ENCODE measurements at regions not wholly inside any gene's neighbourhood (a gene's known extent, or its start where the extent isn't known, plus 50 kb on each side); places are given as distances from the start of the nearest gene placed in this dataset.

- CTCF ChIA-PET, result no interaction called here
- intact Hi-C loops (cut with micrococcal nuclease), result no loop called here
- H3K36me3 Mint-ChIP-seq (ENCODE audit: insufficient read depth, unreplicated experiment), result peaks cover 5% of the 10 kb centered on the region
- H3K4me1 Mint-ChIP-seq (ENCODE audit: insufficient read depth, unreplicated experiment), result no peaks in the 10 kb centered on the region
- no peak overlapping the region for H3K4me3 Mint-ChIP-seq (ENCODE audit: unreplicated experiment)
- TF ChIP-seq, protein P1, sequence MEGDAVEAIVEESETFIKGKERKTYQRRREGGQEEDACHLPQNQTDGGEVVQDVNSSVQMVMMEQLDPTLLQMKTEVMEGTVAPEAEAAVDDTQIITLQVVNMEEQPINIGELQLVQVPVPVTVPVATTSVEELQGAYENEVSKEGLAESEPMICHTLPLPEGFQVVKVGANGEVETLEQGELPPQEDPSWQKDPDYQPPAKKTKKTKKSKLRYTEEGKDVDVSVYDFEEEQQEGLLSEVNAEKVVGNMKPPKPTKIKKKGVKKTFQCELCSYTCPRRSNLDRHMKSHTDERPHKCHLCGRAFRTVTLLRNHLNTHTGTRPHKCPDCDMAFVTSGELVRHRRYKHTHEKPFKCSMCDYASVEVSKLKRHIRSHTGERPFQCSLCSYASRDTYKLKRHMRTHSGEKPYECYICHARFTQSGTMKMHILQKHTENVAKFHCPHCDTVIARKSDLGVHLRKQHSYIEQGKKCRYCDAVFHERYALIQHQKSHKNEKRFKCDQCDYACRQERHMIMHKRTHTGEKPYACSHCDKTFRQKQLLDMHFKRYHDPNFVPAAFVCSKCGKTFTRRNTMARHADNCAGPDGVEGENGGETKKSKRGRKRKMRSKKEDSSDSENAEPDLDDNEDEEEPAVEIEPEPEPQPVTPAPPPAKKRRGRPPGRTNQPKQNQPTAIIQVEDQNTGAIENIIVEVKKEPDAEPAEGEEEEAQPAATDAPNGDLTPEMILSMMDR (IDR thresholded peaks at IDR 0.05; ENCODE audit: unreplicated experiment), result no peak
- no peak for DNase-seq (ENCODE audit: unreplicated experiment)
- BruUV-seq (replicated peaks), result no TSS peak
- H3K27ac Mint-ChIP-seq (ENCODE audit: low read depth, unreplicated experiment), result no peak overlapping the region
- H3K27me3 Mint-ChIP-seq (ENCODE audit: insufficient read depth, unreplicated experiment), result no peaks in the 10 kb centered on the region
- H3K9me3 Mint-ChIP-seq (ENCODE audit: unreplicated experiment), result peaks cover 13% of the 10 kb centered on the region
- POLR2A ChIA-PET, result no interaction called here
Measured at GRCh38 chr2:139969323-139969722, 1189.1 kb upstream of the NXPH2 start.

DNA sequence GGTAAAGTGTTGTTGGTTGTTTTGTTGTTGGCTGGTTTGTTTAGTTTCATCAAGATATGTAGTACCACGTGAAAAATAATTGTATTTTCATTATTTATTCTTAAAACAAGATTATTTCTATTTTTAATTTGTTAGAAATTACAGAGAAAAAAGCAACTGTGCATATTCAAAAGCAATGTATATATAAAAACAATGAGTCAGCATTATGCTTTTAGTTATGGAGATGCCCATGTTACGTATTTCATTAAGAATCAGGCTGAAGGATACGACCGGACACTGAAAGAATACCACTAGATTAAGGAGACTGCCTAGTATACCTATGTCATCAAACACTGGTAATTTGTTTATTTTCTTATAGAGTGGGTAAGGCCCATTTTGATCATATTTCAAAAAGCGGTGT lies 1188.4 kb upstream of the NXPH2 start:
- Mint-ChIP-seq H3K27ac (ENCODE audit: low read depth, unreplicated experiment) (no peak overlapping the region), H3K36me3 (ENCODE audit: insufficient read depth, unreplicated experiment) (peaks cover 11% of the 10 kb centered on the region), H3K4me1 (ENCODE audit: insufficient read depth, unreplicated experiment) (no peaks in the 10 kb centered on the region), H3K27me3 (ENCODE audit: insufficient read depth, unreplicated experiment) (no peaks in the 10 kb centered on the region), H3K9me3 (ENCODE audit: unreplicated experiment) (peaks cover 6% of the 10 kb centered on the region), H3K4me3 (ENCODE audit: unreplicated experiment) (no peak overlapping the region)
- TF ChIP-seq, protein P1 (IDR thresholded peaks at IDR 0.05; ENCODE audit: unreplicated experiment), result no peak
- DNase-seq (ENCODE audit: unreplicated experiment), result no peak
- ChIA-PET POLR2A (no interaction called here), CTCF (no interaction called here)
- BruUV-seq (replicated peaks), result no TSS peak
- intact Hi-C loops (cut with micrococcal nuclease), result no loop called here

- ChIA-PET CTCF (no interaction called here), POLR2A (no interaction called here)
- intact Hi-C loops (cut with micrococcal nuclease), result no loop called here
- H3K4me3 Mint-ChIP-seq (ENCODE audit: unreplicated experiment), result no peak overlapping the region
- DNase-seq (ENCODE audit: unreplicated experiment), result no peak
- TF ChIP-seq, protein P1 (IDR thresholded peaks at IDR 0.05; ENCODE audit: unreplicated experiment), result no peak
- H3K4me1 Mint-ChIP-seq (ENCODE audit: insufficient read depth, unreplicated experiment), result no peaks in the 10 kb centered on the region
- H3K36me3 Mint-ChIP-seq (ENCODE audit: insufficient read depth, unreplicated experiment), result peaks cover 11% of the 10 kb centered on the region
- H3K27me3 Mint-ChIP-seq (ENCODE audit: insufficient read depth, unreplicated experiment), result no peaks in the 10 kb centered on the region
- H3K9me3 Mint-ChIP-seq (ENCODE audit: unreplicated experiment), result no peaks in the 10 kb centered on the region
- no peak overlapping the region for H3K27ac Mint-ChIP-seq (ENCODE audit: low read depth, unreplicated experiment)
- BruUV-seq (replicated peaks), result no TSS peak
Measured at GRCh38 chr2:139967665-139968064, 1187.5 kb upstream of the NXPH2 start.

DNA sequence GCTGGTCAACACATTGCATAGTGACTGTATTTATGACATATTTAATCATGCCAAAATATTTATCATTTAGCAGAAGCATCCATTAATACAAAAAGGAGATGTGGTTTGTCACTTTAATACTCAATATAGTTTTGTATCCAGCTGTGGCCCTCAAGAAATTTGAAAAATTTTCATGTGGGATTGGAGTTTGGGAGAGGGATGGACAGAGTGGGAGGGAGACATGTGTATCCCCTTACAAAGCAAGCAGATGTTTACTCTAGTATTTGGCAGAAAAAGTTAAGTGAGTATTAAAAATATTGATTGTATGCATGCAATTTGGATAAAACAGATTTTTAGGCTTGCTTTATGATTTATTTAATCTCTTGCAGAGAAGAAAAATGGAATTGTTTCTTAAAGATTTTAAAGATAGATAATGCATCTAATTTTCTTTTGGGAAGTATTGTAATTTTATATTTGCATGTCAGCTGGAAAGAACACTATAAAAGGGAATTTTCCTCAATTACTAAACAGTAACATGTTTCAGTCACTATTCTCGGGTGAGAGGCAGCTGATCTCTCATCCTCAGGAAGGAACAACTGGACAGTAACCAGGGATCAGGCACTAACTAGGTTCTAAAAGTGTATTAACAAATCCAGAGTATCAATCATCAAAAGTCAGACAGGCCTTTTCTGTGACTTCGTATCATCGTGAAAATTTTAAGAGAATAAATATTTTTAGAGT lies 1184.7 kb upstream of the NXPH2 start:
- no peak overlapping the region for H3K4me3 Mint-ChIP-seq (ENCODE audit: unreplicated experiment)
- H3K27ac Mint-ChIP-seq (ENCODE audit: low read depth, unreplicated experiment), result no peak overlapping the region
- no peak for DNase-seq (ENCODE audit: unreplicated experiment)
- POLR2A ChIA-PET, result no interaction called here
- H3K4me1 Mint-ChIP-seq (ENCODE audit: insufficient read depth, unreplicated experiment), result no peaks in the 10 kb centered on the region
- no peaks in the 10 kb centered on the region for H3K9me3 Mint-ChIP-seq (ENCODE audit: unreplicated experiment)
- CTCF ChIA-PET, result no interaction called here
- peaks cover 11% of the 10 kb centered on the region for H3K36me3 Mint-ChIP-seq (ENCODE audit: insufficient read depth, unreplicated experiment)
- intact Hi-C loops (cut with micrococcal nuclease), result no loop called here
- H3K27me3 Mint-ChIP-seq (ENCODE audit: insufficient read depth, unreplicated experiment), result no peaks in the 10 kb centered on the region
- TF ChIP-seq, protein P1 (IDR thresholded peaks at IDR 0.05; ENCODE audit: unreplicated experiment), result no peak
- no TSS peak for BruUV-seq (replicated peaks)

Measured in MCF 10A (cell line).